HepG2 (cell line): ENCODE measurements at regions not wholly inside any gene's neighbourhood (a gene's known extent, or its start where the extent isn't known, plus 50 kb on each side); places are given as distances from the start of the nearest gene placed in this dataset.

Source experiments
- HNF1A ChIP-seq, 2 experiments: sonication (generic) in 1 of 2; formaldehyde crosslinking in 1 of 2; IDR thresholded peaks; 2 replicates each; pipeline versions ENCODE4 v1.4.0 to v1.6.1; 2016 to 2020; ENCODE audit warnings: borderline replicate concordance in 1 of 2, low read depth in 1 of 2, mild to moderate bottlenecking in 1 of 2, missing genetic modification reagents in 1 of 2
- KDM4B ChIP-seq: sonication (generic); formaldehyde crosslinking; IDR thresholded peaks from 2 replicates; pipeline ENCODE4 v1.4.0; 2020; ENCODE audit warnings: missing genetic modification reagents
- SKI ChIP-seq: fragments of 450-650 bp; IDR thresholded peaks from one replicate; pipeline ENCODE4 v1.6.1; 2018; ENCODE audit warnings: mild to moderate bottlenecking; ENCODE audit not compliant: partially characterized antibody
- TCF7 ChIP-seq: sonication (generic); IDR thresholded peaks from 2 replicates; pipeline ENCODE4 v1.6.1; 2016; ENCODE audit warnings: antibody characterized with exemption, low read depth
- TRIM22 ChIP-seq: fragments of 450-650 bp; IDR thresholded peaks from 2 replicates; pipeline ENCODE4 v1.6.1; 2017
- ZNF776 ChIP-seq: sonication (generic); formaldehyde crosslinking; IDR thresholded peaks from 2 replicates; pipeline ENCODE4 v1.4.0; 2020; ENCODE audit warnings: mild to moderate bottlenecking, missing genetic modification reagents
- ZNF850 ChIP-seq: sonication (generic); formaldehyde crosslinking; conservative IDR thresholded peaks from 2 replicates; pipeline ENCODE4 v1.9.0; 2021; ENCODE audit warnings: mild to moderate bottlenecking, missing genetic modification reagents
- TF ChIP-seq, protein P1 (sequence below): sonication (generic); formaldehyde crosslinking; conservative IDR thresholded peaks from 2 replicates; pipeline ENCODE4 v1.4.0; 2020; ENCODE audit warnings: mild to moderate bottlenecking, missing genetic modification reagents, moderate library complexity
- TF ChIP-seq, protein P2 (sequence below): sonication (generic); formaldehyde crosslinking; IDR thresholded peaks from 2 replicates; pipeline ENCODE4 v1.5.1; 2020; ENCODE audit warnings: mild to moderate bottlenecking, missing genetic modification reagents, moderate library complexity

- TF ChIP-seq, protein P1, sequence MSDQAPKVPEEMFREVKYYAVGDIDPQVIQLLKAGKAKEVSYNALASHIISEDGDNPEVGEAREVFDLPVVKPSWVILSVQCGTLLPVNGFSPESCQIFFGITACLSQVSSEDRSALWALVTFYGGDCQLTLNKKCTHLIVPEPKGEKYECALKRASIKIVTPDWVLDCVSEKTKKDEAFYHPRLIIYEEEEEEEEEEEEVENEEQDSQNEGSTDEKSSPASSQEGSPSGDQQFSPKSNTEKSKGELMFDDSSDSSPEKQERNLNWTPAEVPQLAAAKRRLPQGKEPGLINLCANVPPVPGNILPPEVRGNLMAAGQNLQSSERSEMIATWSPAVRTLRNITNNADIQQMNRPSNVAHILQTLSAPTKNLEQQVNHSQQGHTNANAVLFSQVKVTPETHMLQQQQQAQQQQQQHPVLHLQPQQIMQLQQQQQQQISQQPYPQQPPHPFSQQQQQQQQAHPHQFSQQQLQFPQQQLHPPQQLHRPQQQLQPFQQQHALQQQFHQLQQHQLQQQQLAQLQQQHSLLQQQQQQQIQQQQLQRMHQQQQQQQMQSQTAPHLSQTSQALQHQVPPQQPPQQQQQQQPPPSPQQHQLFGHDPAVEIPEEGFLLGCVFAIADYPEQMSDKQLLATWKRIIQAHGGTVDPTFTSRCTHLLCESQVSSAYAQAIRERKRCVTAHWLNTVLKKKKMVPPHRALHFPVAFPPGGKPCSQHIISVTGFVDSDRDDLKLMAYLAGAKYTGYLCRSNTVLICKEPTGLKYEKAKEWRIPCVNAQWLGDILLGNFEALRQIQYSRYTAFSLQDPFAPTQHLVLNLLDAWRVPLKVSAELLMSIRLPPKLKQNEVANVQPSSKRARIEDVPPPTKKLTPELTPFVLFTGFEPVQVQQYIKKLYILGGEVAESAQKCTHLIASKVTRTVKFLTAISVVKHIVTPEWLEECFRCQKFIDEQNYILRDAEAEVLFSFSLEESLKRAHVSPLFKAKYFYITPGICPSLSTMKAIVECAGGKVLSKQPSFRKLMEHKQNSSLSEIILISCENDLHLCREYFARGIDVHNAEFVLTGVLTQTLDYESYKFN = no peak
- TF ChIP-seq TCF7 (no peak), KDM4B (CRISPR knock-in tag) (no peak), ZNF776 (CRISPR knock-in tag) (no peak), SKI (no peak), HNF1A (IDR thresholded peaks at IDR 0.05; ENCODE audit: low read depth) (no peak), HNF1A (CRISPR knock-in tag; IDR thresholded peaks at IDR 0.05; ENCODE audit: borderline replicate concordance) (no peak), TRIM22 (no peak), ZNF850 (no peak)
- TF ChIP-seq, protein P2, sequence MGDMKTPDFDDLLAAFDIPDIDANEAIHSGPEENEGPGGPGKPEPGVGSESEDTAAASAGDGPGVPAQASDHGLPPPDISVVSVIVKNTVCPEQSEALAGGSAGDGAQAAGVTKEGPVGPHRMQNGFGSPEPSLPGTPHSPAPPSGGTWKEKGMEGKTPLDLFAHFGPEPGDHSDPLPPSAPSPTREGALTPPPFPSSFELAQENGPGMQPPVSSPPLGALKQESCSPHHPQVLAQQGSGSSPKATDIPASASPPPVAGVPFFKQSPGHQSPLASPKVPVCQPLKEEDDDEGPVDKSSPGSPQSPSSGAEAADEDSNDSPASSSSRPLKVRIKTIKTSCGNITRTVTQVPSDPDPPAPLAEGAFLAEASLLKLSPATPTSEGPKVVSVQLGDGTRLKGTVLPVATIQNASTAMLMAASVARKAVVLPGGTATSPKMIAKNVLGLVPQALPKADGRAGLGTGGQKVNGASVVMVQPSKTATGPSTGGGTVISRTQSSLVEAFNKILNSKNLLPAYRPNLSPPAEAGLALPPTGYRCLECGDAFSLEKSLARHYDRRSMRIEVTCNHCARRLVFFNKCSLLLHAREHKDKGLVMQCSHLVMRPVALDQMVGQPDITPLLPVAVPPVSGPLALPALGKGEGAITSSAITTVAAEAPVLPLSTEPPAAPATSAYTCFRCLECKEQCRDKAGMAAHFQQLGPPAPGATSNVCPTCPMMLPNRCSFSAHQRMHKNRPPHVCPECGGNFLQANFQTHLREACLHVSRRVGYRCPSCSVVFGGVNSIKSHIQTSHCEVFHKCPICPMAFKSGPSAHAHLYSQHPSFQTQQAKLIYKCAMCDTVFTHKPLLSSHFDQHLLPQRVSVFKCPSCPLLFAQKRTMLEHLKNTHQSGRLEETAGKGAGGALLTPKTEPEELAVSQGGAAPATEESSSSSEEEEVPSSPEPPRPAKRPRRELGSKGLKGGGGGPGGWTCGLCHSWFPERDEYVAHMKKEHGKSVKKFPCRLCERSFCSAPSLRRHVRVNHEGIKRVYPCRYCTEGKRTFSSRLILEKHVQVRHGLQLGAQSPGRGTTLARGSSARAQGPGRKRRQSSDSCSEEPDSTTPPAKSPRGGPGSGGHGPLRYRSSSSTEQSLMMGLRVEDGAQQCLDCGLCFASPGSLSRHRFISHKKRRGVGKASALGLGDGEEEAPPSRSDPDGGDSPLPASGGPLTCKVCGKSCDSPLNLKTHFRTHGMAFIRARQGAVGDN (CRISPR knock-in tag) = no peak
Measured at GRCh38 chr20:60256811-60257210, 298.6 kb downstream of the CDH26 start (continued).
